ENCODE measurements at regions not wholly inside any gene's neighbourhood (a gene's known extent, or its start where the extent isn't known, plus 50 kb on each side); places are given as distances from the start of the nearest gene placed in this dataset.

GRCh38 chr14:104237651-104238423 is 99.5 kb downstream of the KIF26A start:
- no peak overlapping the region for H2AFZ ChIP-seq
- no peak overlapping the region for H3K4me3 Mint-ChIP-seq
- ATAC-seq = no peak
- no peak overlapping the region for H3K4me3 ChIP-seq
- TF ChIP-seq EZH2phosphoT487 (IDR thresholded peaks at IDR 0.05; ENCODE audit: unreplicated experiment) = no peak
- no peak for TF ChIP-seq REST (IDR thresholded peaks at IDR 0.05; ENCODE audit: unreplicated experiment)
- no peak for TF ChIP-seq NANOG (IDR thresholded peaks at IDR 0.05; ENCODE audit: borderline replicate concordance)
- TF ChIP-seq EZH2 (IDR thresholded peaks at IDR 0.05; ENCODE audit: low read depth, unreplicated experiment) = no peak
- no peak for TF ChIP-seq ETS1 (IDR thresholded peaks at IDR 0.05)
- no peak for TF ChIP-seq JUNB (IDR thresholded peaks at IDR 0.05; ENCODE audit: unreplicated experiment)
- no peak for TF ChIP-seq CTCF (conservative IDR thresholded peaks at IDR 0.05; ENCODE audit: low read depth in 2 of 2)
- no peak for TF ChIP-seq ZNF331 (CRISPR knock-in tag; IDR thresholded peaks at IDR 0.05; ENCODE audit: low read depth)
- TF ChIP-seq CREB1 (CRISPR knock-in tag; IDR thresholded peaks at IDR 0.05; ENCODE audit: low read depth) = no peak
- TF ChIP-seq STAT1 (IDR thresholded peaks at IDR 0.05; ENCODE audit: unreplicated experiment) = no peak
- no peak for TF ChIP-seq POLR2AphosphoS5 (IDR thresholded peaks at IDR 0.05; ENCODE audit: low read depth)
- TF ChIP-seq ZNF462 (CRISPR knock-in tag; IDR thresholded peaks at IDR 0.05) = no peak
- TF ChIP-seq ZNF114 (CRISPR knock-in tag; IDR thresholded peaks at IDR 0.05) = no peak
- no peak overlapping the region for H3K4me2 ChIP-seq
- peaks cover 32% of the 10 kb centered on the region for H3K36me3 Mint-ChIP-seq (ENCODE audit: low read depth)
- H4K20me1 ChIP-seq (replicated peaks; ENCODE audit: insufficient read depth) = no peaks in the 10 kb centered on the region
- H3K27me3 ChIP-seq (ENCODE audit: insufficient read depth) = no peaks in the 10 kb centered on the region
- H3K79me2 ChIP-seq (replicated peaks; ENCODE audit: insufficient read depth) = no peaks in the 10 kb centered on the region
- H3K27ac Mint-ChIP-seq = no peak overlapping the region
- H3K9me2 ChIP-seq (ENCODE audit: insufficient read depth) = 0 out of 2 replicates have a peak, but pooled peaks cover 3% of the 10 kb centered on the region
- H3K4me1 ChIP-seq (ENCODE audit: insufficient read depth) = no peaks in the 10 kb centered on the region; the same call in 1 of the 2 replicates
- no peaks in the 10 kb centered on the region for H3F3A ChIP-seq (replicated peaks; ENCODE audit: low read depth)
- peaks cover 10% of the 10 kb centered on the region for H3K27me3 Mint-ChIP-seq (ENCODE audit: insufficient read depth, low read depth, poor library complexity)
- H3K4me1 Mint-ChIP-seq = peaks cover 8% of the 10 kb centered on the region
- no peaks in the 10 kb centered on the region for H3K36me3 ChIP-seq (ENCODE audit: insufficient read depth)
- DNase-seq (ENCODE audit: low spot score) = no peak
- no peak overlapping the region for H3K27ac ChIP-seq (ENCODE audit: low read depth)
- H3K9me3 Mint-ChIP-seq = peaks cover 6% of the 10 kb centered on the region; the same call in 2 of the 3 replicates

Measured in GM23338 (cell line).